ENCODE measurements at regions not wholly inside any gene's neighbourhood (a gene's known extent, or its start where the extent isn't known, plus 50 kb on each side); places are given as distances from the start of the nearest gene placed in this dataset.
A peak's percentile ranks its signal among the peaks of the same experiment; 100 is the strongest.
"Not testable (repeated sequence)": the region's sequence is repeated elsewhere in the genome, so short reads cannot be mapped to it uniquely, and the experiment has no call there.

GRCh38 chr6:81897793-81898192 is 145.3 kb upstream of the TENT5A start:
- DNase-seq, result no peak

DNA sequence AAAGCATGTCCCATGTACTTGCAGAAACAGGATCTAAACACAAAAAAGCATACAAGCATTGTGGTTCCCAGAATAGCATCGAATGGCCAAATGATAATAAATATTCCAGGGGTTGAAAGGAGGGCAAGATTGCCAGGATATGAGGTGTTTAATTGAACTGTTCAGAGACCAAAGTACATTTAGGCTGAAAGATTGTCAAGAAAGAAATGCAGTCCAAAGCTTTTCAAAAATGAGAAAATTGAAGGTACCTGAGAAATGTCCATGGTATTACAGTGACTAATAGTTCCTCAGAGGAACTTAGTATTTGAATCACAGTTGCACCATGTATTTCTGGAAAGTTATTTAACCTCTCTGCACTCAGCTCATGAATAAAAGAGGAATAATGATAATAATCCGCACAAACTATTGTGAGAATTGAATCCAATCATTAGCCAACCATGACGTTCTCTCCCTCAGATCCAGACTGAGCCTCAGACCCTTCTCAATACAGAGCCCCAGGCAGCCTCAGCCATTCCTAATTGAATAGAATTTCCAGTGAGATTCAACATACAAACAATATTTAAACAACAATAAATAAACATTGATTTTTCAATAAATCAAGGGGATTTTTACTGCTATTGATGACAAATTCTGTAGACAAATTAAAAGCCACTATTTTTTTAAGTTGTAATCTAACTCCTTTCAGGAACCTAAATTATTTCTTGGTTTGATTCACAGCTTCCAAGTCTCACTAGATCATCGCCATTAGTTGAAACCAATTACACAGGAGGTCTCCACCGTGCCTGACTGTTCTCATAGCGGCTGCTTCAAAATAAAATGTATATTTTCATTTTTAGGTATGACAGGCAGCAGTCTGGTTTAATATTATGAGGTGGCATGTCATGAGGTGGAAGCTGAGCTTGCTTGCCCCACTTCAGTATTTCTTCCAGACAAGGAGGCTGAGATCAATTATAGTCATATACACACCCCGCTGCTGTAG is 144.3 kb upstream of the TENT5A start:
- no peak for DNase-seq

GRCh38 chr6:81895511-81896185 is 143.2 kb upstream of the TENT5A start:
- DNase-seq, result no peak

DNA sequence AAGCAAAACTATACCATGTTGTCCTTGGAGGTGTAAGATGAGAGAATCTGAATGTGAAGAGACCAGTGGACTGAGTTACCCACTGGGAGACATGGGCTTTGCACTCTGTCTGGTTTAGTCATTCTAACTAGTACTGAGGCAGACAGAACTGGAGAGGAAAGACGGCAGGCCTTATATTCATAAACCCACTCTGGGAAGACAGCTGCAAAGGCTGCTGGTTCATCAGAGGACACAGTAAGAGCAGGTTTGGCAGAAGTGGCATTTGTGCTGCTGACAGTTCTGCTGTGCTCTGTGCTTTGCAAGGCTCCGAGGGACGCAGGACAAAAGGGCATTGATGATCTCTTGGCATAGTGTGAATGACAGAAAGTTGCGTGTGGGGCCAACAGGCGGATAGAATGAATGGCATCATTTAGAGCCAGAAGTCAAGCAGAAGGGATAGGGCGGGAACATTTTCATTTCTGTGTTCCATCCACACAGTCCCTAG is 142.3 kb upstream of the TENT5A start:
- DNase-seq, result no peak

GRCh38 chr6:81894306-81894705 is 141.8 kb upstream of the TENT5A start:
- peak; percentile 64 for DNase-seq

DNA sequence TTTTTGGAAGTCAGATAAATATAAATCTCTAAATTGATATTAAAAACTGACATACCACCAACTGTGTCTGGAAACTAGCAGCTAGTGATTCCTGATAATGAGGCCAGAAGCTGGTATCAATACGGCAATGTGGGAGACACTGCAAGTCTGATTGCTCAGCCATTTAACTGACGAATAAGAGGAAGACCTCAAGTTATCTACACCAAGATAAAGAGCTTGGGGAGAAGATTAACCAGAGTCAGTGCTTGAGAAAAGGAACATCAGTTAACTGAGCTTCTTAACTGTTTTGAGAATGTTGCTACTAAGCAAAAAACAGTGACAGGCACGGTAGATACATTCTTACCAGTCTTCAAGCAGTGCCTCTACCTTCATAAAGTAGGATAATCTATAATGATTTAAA is 140.4 kb upstream of the TENT5A start:
- DNase-seq, result no peak

DNA sequence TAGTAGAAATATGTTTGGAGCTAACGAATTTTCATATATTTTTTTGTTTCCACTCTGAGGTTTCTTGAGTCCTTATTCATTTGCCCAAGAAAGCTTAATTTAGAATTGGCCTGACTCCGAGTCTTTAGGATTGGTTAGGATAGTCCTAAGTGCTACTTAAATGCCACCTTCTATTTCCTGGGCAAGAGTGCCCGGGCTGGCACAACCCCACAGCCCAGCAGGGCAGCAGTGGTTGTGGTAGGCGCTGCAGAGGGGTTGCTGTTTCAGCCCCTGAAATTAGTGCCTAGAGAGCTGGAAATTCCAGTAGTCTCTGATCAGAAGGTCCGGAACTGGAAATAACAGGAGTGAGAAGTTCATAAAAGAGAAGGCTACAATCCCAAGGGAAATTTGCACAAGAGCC is 139.4 kb upstream of the TENT5A start:
- no peak for DNase-seq

GRCh38 chr6:81890846-81891245 is 138.4 kb upstream of the TENT5A start:
- no peak for DNase-seq

- DNase-seq, result peak; percentile 9
Observed at GRCh38 chr6:81889377-81890053, 137.0 kb upstream of the TENT5A start.

- DNase-seq, result not testable (repeated sequence)
Observed at GRCh38 chr6:81886909-81887308, 134.4 kb upstream of the TENT5A start.

DNA sequence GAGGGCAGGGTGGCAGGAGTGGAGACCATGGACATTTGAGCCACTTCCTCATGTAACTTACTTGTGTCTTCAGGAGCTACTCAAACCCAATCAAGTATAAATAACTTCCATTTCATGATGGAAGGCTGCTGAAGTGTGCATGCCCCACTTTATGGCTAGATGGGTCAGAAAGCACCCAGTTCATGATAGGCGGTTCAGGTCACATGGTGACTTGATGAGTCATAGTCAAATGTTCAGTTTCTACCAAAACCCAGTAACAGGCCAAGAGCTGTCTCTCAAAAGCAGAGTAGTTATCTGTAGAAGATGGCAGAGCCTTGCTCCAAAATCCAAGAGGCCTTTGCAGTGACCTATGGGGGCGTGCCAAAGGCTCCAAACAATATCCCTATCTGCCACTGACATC is 133.7 kb upstream of the TENT5A start:
- no peak for DNase-seq

DNA sequence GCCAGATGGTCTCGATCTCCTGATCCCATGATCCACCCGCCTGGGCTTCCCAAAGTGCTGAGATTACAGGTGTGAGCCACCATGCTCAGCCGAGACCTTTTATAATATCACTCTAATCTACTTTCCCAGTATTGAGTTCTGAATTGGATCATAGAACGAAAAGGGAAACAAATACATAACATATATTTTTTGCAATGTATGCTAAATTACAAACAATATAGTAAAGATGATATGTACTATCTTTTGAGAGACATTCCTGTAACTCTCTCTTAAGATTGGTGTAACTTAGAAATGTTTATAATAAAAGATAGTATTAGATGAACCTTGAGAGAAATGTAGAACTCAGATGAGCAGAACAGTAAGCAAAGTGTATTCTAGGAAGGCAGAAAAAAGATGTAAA is 129.2 kb upstream of the TENT5A start:
- no peak for DNase-seq

DNA sequence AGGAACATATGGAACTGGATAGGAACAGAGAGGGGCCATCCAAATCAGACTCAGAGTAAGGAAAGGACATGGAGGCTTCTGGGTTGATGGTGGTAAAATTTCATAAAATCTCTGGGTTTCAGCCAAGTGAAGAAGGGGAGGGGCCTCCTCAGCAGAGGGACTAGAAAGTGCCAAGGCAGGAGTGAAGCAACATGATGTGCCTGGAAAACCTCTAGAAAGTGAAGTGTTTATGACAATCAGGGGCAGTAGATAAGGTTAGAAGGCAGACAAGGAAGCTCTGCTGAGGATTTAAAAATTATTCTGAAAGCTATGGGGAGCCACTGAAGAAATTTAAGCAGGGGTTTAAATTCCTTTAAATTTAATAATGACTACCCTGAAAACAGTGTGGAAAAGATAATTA is 126.0 kb upstream of the TENT5A start:
- DNase-seq, result no peak

DNA sequence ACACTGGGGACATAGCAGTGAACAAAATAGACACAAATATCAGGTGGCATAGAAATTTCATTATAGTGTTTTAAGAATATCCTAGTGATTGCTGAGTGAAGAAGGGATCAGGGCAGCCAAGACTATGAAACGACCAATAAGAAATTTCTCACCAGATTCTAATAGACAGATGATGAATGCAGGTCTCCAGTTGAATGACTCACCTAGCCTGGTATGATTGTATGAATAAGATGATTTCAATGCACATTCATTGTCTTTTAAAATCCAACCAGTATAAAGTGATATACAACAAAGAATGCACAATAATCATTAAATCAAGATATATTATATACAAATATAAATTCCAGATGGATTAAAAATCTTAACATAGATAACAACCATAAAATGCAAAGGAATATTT is 124.5 kb upstream of the TENT5A start:
- DNase-seq, result no peak

- DNase-seq, result no peak
Observed at GRCh38 chr6:81875782-81876293, 123.4 kb upstream of the TENT5A start.

- not testable (repeated sequence) for DNase-seq
Observed at GRCh38 chr6:81869749-81870508, 117.4 kb upstream of the TENT5A start.

DNA sequence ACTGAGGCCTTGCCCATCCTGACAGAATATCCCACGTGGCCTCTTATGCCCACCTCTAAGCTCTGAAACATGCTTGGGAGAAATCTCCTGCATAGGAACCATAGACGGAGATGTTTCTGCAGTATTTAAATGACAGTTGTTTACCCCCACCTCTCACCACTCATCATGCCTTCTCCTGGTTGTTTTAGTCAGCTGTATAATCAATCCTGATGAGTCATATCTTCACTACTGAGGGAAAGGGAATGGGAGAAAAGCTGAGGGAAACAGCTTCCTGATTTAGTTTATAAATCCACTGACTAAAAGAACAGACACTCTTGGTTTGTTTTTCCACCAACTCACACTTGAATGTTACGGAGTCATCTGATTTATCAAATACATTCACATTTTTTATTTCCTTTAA is 113.2 kb upstream of the TENT5A start:
- no peak for DNase-seq

GRCh38 chr6:81864124-81864523 is 111.6 kb upstream of the TENT5A start:
- DNase-seq, result no peak

DNA sequence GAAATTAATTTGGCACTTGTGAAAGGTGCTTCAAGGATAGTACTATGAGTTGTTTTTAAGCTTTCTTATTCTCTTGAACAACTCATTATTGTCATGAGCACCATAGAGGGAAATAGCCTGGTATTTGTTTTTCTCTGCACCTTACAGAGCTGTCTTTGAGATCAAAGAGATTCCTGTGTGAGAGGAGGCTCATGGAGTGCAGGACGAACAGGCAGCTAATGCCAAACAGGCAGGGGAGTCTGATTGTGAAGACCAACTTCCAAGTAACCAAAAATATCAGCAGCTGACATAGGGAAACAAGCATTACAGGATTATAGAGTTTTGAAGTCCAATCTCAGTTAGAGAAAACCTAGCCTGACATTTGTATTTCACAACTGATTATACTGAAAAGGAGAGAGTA is 110.6 kb upstream of the TENT5A start:
- DNase-seq, result no peak

- no peak for DNase-seq
Observed at GRCh38 chr6:81861281-81861680, 108.8 kb upstream of the TENT5A start.

DNA sequence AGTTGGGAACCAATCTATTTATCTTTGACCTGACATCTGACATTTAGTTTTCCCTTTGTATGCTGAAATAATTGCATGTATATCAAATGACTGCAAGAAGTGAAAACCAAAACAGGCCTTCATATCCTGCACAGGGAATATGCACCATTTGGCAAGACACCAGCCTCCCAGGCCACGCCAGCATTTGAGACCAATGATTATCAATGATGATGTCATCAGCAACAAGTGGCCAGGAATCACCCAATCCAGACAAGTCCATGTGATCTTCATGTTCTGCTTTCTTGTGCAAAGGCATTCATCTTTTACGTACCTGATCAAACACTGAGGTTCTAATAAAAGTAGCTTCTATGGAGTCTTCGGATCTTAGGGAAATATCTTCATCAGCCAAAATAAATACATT is 107.4 kb upstream of the TENT5A start:
- DNase-seq, result no peak

DNA sequence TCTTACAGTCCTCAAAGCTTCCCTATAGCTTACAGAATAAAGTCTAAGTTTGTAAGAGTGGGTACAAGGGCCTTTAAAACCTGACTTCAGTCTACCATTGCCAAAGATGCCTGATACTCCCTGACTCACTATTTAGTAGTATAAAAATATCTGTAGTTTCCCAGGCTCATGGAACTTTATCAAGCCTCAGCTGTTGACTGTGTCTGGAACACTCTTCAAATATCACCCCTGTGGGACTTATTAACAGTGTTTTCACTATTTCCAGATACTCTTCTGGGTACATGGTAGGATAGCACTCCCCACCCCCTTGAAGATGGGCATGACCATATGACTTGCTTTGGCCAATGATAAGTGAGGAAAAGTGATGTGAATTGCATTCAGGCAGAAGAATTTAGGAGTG is 105.3 kb upstream of the TENT5A start:
- no peak for DNase-seq

- no peak for DNase-seq
Observed at GRCh38 chr6:81856872-81857271, 104.4 kb upstream of the TENT5A start.
